Left ventricle myocardium inferior (tissue), 1 donor: ENCODE measurements at regions not wholly inside any gene's neighbourhood (a gene's known extent, or its start where the extent isn't known, plus 50 kb on each side); places are given as distances from the start of the nearest gene placed in this dataset.

Experiments used
- DNase-seq: peaks from one replicate; pipeline ENCODE4 v3.0.0-alpha.2; 2020
- H3K27ac ChIP-seq: fragments of 200-600 bp; replicated peaks from 2 replicates; pipeline ENCODE4 v1.8.0; 2021
- H3K27me3 ChIP-seq: fragments of 200-600 bp; 2 replicates; pipeline ENCODE4 v1.8.0; 2021; ENCODE audit warnings: low read depth
- H3K36me3 ChIP-seq: fragments of 200-600 bp; 2 replicates; pipeline ENCODE4 v1.8.0; 2021
- H3K4me1 ChIP-seq: fragments of 200-600 bp; 2 replicates; pipeline ENCODE4 v1.8.0; 2021
- H3K4me3 ChIP-seq: fragments of 200-600 bp; 2 replicates; pipeline ENCODE4 v1.8.0; 2021; ENCODE audit warnings: mild to moderate bottlenecking, moderate library complexity
- H3K9me3 ChIP-seq: fragments of 200-600 bp; replicated peaks from 2 replicates; pipeline ENCODE4 v1.8.0; 2021
- intact Hi-C: fragments of 100-400 bp; cut with micrococcal nuclease; formaldehyde crosslinking; loops from one replicate; pipeline ENCODE4 v1.11.0; 2022
- TF ChIP-seq, protein P1 (sequence below): fragments of 200-600 bp; IDR thresholded peaks from 2 replicates; pipeline ENCODE4 v1.8.0; 2021; ENCODE audit warnings: antibody characterized with exemption, mild to moderate bottlenecking, borderline replicate concordance
- donor health status: DM: no; HTN: yes; CAD: no; lungs with severe emphysema.

DNA sequence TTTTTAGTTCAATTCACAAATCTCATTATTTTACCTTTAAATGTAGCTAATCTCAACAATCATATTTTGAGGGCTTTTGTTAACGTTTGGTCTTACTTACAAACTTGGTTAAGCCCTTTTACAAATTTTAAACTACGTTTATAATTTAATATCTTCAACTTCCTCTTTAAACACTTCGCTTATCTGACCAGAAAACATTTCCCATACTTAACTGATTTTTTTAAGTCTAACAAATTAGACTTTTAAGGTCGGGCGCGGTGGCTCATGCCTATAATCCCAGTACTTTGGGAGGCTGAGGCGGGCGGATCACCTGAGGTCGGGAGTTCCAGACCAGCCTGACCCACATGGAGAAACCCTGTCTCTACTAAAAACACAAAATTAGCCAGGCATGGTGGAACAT is 300.9 kb downstream of the LMX1A start:
- Histone ChIP-seq H3K4me1 (no peaks in the 10 kb centered on the region), H3K9me3 (no peaks in the 10 kb centered on the region), H3K36me3 (no peaks in the 10 kb centered on the region), H3K27ac (no peak overlapping the region), H3K27me3 (peaks cover 3% of the 10 kb centered on the region), H3K4me3 (no peak overlapping the region)
- TF ChIP-seq, protein P1, sequence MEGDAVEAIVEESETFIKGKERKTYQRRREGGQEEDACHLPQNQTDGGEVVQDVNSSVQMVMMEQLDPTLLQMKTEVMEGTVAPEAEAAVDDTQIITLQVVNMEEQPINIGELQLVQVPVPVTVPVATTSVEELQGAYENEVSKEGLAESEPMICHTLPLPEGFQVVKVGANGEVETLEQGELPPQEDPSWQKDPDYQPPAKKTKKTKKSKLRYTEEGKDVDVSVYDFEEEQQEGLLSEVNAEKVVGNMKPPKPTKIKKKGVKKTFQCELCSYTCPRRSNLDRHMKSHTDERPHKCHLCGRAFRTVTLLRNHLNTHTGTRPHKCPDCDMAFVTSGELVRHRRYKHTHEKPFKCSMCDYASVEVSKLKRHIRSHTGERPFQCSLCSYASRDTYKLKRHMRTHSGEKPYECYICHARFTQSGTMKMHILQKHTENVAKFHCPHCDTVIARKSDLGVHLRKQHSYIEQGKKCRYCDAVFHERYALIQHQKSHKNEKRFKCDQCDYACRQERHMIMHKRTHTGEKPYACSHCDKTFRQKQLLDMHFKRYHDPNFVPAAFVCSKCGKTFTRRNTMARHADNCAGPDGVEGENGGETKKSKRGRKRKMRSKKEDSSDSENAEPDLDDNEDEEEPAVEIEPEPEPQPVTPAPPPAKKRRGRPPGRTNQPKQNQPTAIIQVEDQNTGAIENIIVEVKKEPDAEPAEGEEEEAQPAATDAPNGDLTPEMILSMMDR: no peak
- no peak for DNase-seq
- intact Hi-C loops: no loop called here

DNA sequence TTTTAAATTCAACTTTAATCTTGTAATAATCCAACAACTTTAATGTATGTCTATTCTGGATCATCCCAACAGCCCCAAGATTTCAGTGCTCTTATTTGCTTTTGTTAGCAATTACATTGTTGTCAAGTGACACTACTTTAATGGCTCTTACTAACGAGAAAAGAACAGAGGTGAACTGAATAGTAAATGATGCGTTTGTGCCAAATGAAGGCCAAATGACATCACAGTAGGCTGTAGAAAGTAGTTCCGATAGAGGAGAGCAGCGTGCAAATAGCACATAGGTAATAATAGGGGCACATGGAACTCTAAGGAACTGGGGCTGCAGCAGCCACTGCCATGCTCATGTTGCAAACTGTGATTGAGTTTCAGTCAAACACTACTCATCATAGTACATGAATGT is 301.9 kb downstream of the LMX1A start:
- no peaks in the 10 kb centered on the region for H3K4me1 ChIP-seq
- intact Hi-C loops: no loop called here

DNA sequence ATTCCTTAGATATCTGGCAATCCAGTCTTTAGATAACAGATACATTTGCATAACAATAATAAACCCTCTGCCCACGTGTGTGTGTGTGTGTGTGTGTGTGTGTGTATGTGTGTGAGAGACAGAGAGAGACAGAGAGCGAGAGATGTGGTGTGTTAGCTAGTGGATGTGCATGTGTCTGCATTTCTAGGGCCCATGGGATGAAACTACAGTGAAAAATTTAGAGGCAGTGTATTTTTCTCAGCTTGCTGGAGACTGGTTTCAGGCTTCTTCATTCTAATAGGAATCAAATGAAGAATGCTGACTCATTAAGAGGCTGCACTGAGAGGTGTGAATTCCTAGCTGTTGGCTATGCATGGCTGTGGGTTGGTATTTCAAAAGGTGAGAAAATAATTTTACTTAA is 303.2 kb downstream of the LMX1A start:
- no peak overlapping the region for H3K4me3 ChIP-seq
- no peaks in the 10 kb centered on the region for H3K9me3 ChIP-seq
- H3K4me1 ChIP-seq: no peaks in the 10 kb centered on the region
- TF ChIP-seq, protein P1: no peak
- no peak for DNase-seq
- no peaks in the 10 kb centered on the region for H3K36me3 ChIP-seq
- H3K27ac ChIP-seq: no peak overlapping the region
- H3K27me3 ChIP-seq: peaks cover 10% of the 10 kb centered on the region
- intact Hi-C loops: no loop called here

More for the DNA sequence above, 301.9 kb downstream of the LMX1A start:
- no peak overlapping the region for H3K27ac ChIP-seq
- H3K27me3 ChIP-seq: peaks cover 10% of the 10 kb centered on the region
- H3K4me3 ChIP-seq: no peak overlapping the region
- no peaks in the 10 kb centered on the region for H3K9me3 ChIP-seq
- DNase-seq: no peak
- TF ChIP-seq, protein P1: no peak
- no peaks in the 10 kb centered on the region for H3K36me3 ChIP-seq

DNA sequence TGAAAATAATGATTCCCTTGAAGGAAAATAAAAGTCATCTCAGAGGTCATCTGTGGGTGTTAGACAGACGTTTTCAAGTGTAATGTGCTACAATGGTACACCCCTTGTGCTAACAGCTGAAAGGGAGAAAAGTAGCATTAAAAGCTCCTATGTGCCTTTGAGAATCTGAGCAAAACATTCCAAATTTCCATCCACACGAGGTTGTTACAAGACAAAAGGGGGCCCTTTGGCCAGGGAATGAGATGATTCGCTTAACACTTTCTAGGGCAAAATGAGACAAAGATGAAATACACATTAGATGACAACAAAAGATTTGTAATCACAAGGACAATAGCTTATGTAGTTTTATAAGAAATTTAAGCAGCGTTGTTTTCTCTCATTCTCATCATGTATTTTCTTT is 303.6 kb downstream of the LMX1A start:
- Histone ChIP-seq H3K9me3 (no peaks in the 10 kb centered on the region), H3K27me3 (peaks cover 10% of the 10 kb centered on the region), H3K27ac (no peak overlapping the region), H3K4me1 (no peaks in the 10 kb centered on the region), H3K36me3 (no peaks in the 10 kb centered on the region), H3K4me3 (no peak overlapping the region)
- TF ChIP-seq, protein P1: no peak
- intact Hi-C loops: no loop called here
- DNase-seq: no peak

DNA sequence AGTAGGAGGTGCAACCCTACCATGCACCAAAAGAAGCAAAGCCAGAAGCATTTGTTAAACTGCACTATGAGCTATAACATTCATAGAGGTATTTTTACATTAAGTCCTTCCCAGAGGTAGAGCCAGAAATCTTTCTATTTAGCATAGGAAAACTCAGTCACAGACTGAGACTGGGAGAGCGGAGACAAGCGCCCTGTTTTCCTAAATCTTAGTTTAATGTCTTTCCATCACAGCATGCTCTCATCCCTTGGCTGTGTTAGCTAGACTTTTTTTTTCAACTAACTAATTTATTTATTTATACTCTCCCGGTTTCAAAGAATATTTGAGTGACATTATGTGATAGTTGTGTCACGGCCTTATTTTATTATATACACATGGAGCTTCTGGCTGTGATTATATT is 304.1 kb downstream of the LMX1A start:
- Histone ChIP-seq H3K27me3 (peaks cover 10% of the 10 kb centered on the region), H3K27ac (no peak overlapping the region), H3K9me3 (no peaks in the 10 kb centered on the region), H3K4me3 (no peak overlapping the region), H3K4me1 (no peaks in the 10 kb centered on the region), H3K36me3 (no peaks in the 10 kb centered on the region)
- intact Hi-C loops: no loop called here
- no peak for DNase-seq
- TF ChIP-seq, protein P1: no peak

DNA sequence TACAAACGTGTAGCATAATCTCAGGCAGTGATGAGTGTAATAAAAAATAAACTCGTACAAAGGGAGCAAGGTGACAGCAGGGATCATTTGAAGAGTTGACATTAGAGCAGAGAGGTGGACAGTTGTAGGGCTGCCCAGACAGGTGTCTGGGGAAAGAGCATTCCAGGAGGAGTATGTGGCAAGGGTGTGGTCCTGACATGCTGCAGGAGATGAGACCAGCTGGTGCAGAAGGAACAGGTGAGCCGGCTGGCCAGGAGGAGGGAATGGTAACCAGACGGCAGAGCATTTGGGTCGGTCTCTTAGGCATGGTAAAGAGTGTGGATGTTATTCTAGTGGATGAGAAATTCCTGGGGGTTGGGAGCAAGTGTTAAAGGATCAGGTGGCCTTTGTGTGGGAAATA is 306.3 kb downstream of the LMX1A start:
- Histone ChIP-seq H3K4me3 (no peak overlapping the region), H3K36me3 (no peaks in the 10 kb centered on the region), H3K27ac (no peak overlapping the region), H3K9me3 (no peaks in the 10 kb centered on the region), H3K4me1 (no peaks in the 10 kb centered on the region), H3K27me3 (peaks cover 10% of the 10 kb centered on the region)
- DNase-seq: no peak
- intact Hi-C loops: no loop called here
- TF ChIP-seq, protein P1: no peak
